ENCODE measurements at regions not wholly inside any gene's neighbourhood (a gene's known extent, or its start where the extent isn't known, plus 50 kb on each side); places are given as distances from the start of the nearest gene placed in this dataset.

DNA sequence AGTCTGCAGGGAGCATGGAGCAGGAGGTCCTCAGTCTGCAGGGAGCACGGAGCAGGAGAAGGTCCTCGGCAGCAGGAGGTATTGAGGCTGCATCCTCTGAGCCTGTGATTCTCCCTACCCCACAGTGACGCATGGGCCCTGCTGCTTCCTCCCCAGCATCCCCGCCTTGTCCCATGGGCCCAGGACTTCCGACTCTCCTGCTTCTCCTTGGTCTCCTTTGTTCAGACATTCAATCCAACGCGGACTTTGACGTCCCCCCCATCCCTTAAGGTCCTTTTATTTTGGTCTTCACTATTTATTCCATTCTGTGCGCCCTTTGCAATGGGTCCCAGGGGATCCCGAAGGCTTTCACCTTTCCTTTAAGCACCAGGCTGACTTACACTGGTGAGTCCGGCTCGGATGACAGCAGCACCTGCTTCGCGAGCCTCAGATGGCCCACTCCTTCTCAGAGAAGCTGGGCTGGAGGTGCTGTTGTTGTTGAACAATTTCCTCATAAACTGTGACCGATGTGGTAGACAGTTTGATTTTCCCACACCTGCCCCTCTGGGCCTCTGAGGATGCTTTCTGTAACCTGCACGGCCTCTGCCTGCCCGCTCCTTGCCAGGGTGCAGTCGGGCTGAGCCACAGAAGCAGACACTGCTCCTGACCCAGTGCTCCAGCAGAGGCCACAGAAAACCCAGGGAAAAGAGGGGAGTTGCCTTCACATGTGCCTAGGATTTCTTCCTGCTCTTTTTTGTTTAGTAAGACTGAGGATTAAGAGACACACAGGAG lies 407.2 kb upstream of the SHH start:
- ChIA-PET CTCF (no interaction called here), POLR2A (no interaction called here)
- Mint-ChIP-seq H3K36me3 (ENCODE audit: low read depth) (no peaks in the 10 kb centered on the region), H3K9me3 (no peaks in the 10 kb centered on the region), H3K27me3 (no peaks in the 10 kb centered on the region), H3K4me3 (no peak overlapping the region), H3K4me1 (ENCODE audit: low read depth) (no peaks in the 10 kb centered on the region), H3K27ac (no peak overlapping the region)
- H3K4me3 ChIP-seq (ENCODE audit: low read length): no peak overlapping the region
- H3K27ac ChIP-seq (ENCODE audit: low read depth in 1 of 2, low read length in 2 of 2): no peak overlapping the region
- no peaks in the 10 kb centered on the region for H3K36me3 ChIP-seq (ENCODE audit: insufficient read depth, low read length)
- TF ChIP-seq, protein P1, sequence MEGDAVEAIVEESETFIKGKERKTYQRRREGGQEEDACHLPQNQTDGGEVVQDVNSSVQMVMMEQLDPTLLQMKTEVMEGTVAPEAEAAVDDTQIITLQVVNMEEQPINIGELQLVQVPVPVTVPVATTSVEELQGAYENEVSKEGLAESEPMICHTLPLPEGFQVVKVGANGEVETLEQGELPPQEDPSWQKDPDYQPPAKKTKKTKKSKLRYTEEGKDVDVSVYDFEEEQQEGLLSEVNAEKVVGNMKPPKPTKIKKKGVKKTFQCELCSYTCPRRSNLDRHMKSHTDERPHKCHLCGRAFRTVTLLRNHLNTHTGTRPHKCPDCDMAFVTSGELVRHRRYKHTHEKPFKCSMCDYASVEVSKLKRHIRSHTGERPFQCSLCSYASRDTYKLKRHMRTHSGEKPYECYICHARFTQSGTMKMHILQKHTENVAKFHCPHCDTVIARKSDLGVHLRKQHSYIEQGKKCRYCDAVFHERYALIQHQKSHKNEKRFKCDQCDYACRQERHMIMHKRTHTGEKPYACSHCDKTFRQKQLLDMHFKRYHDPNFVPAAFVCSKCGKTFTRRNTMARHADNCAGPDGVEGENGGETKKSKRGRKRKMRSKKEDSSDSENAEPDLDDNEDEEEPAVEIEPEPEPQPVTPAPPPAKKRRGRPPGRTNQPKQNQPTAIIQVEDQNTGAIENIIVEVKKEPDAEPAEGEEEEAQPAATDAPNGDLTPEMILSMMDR (IDR thresholded peaks at IDR 0.05): no peak
- no peak for DNase-seq
- no peak for ATAC-seq (ENCODE audit: poor library complexity)
- H3K27me3 ChIP-seq (ENCODE audit: control insufficient read depth in 1 of 2, insufficient read depth in 2 of 2, low read length in 2 of 2): no peaks in the 10 kb centered on the region
- no peaks in the 10 kb centered on the region for H3K4me1 ChIP-seq (ENCODE audit: insufficient read depth, low read length)
- intact Hi-C loops (cut with DNase I, micrococcal nuclease): no loop called here
- peaks cover 0 to 21% of the 10 kb centered on the region in 2 experiments for H3K9me3 ChIP-seq (ENCODE audit: control insufficient read depth in 1 of 2, insufficient read depth in 1 of 2, low read length in 2 of 2)

DNA sequence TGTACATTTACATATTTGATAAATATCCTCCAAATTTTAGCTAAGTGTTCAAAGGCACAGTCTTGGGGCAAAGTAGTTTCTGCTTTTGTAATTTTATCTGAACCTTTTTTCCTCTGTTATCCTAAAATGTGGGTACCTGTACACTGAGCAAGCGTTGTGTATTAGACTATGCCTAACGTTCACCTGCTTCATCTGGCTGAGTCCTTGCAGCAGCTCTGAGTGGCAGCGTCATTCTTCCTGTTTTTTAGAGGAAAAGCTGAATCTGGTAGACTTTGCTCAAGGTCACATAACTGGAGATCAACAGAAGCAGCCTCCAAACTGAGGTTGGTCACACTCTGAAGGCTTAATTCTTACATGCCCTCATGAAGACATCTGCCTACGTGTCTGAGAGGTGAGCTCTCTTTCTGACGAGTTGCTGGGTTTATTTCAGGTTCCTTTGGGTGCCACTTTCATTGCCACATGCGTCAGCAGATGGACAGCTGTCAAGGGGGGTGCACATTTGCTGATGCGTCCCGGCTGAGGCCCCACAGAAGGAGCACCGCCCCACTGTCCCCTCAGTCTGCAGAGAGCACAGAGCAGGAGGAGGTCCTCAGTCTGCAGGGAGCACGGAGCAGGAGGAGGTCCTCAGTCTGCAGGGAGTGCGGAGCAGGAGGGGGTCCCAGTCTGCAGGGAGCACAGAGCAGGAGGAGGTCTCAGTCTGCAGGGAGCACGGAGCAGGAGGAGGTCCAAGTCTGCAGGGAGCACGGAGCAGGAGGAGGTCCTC lies 406.5 kb upstream of the SHH start:
- no peak overlapping the region for H3K4me3 ChIP-seq (ENCODE audit: low read length)
- intact Hi-C loops (cut with DNase I, micrococcal nuclease): no loop called here
- Mint-ChIP-seq H3K4me1 (ENCODE audit: low read depth) (no peaks in the 10 kb centered on the region), H3K36me3 (ENCODE audit: low read depth) (no peaks in the 10 kb centered on the region), H3K27ac (no peak overlapping the region), H3K4me3 (no peak overlapping the region), H3K27me3 (no peaks in the 10 kb centered on the region), H3K9me3 (no peaks in the 10 kb centered on the region)
- DNase-seq (no peak), ATAC-seq (ENCODE audit: poor library complexity) (no peak)
- no peaks in the 10 kb centered on the region for H3K27me3 ChIP-seq (ENCODE audit: control insufficient read depth in 1 of 2, insufficient read depth in 2 of 2, low read length in 2 of 2)
- ChIA-PET POLR2A (no interaction called here), CTCF (no interaction called here)
- no peaks in the 10 kb centered on the region for H3K4me1 ChIP-seq (ENCODE audit: insufficient read depth, low read length)
- peaks cover 0 to 19% of the 10 kb centered on the region in 2 experiments for H3K9me3 ChIP-seq (ENCODE audit: control insufficient read depth in 1 of 2, insufficient read depth in 1 of 2, low read length in 2 of 2)
- H3K27ac ChIP-seq (ENCODE audit: low read depth in 1 of 2, low read length in 2 of 2): no peak overlapping the region
- H3K36me3 ChIP-seq (ENCODE audit: insufficient read depth, low read length): no peaks in the 10 kb centered on the region
- TF ChIP-seq, protein P1 (IDR thresholded peaks at IDR 0.05): no peak

DNA sequence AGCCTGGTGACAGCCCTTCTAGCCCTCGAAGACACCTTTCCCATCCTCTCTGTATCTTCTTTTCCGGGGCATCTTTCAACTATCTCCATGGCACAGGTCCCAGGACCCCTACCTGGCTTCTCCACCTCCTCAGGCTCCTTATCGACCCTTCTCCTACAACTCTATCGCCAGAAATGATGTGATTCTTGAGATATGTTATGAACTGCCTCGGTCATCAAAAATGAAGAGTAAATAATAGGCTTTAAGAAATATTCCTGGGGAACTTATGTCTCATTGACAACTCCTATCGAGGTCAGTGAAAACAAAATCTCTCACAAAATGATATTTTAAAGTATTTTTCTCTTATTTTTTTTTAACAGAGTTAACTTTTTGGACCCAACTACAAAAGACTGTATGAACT lies 405.5 kb upstream of the SHH start:
- Histone ChIP-seq H3K27ac (ENCODE audit: low read depth in 1 of 2, low read length in 2 of 2) (no peak overlapping the region), H3K9me3 (ENCODE audit: control insufficient read depth in 1 of 2, insufficient read depth in 1 of 2, low read length in 2 of 2) (peaks cover 0 to 19% of the 10 kb centered on the region in 2 experiments), H3K27me3 (ENCODE audit: control insufficient read depth in 1 of 2, insufficient read depth in 2 of 2, low read length in 2 of 2) (no peaks in the 10 kb centered on the region), H3K36me3 (ENCODE audit: insufficient read depth, low read length) (no peaks in the 10 kb centered on the region), H3K4me1 (ENCODE audit: insufficient read depth, low read length) (no peaks in the 10 kb centered on the region), H3K4me3 (ENCODE audit: low read length) (no peak overlapping the region)
- Mint-ChIP-seq H3K9me3 (no peaks in the 10 kb centered on the region), H3K4me3 (no peak overlapping the region), H3K36me3 (ENCODE audit: low read depth) (no peaks in the 10 kb centered on the region), H3K27ac (no peak overlapping the region), H3K27me3 (no peaks in the 10 kb centered on the region), H3K4me1 (ENCODE audit: low read depth) (no peaks in the 10 kb centered on the region)
- intact Hi-C loops (cut with DNase I, micrococcal nuclease): no loop called here
- ChIA-PET CTCF (no interaction called here), POLR2A (no interaction called here)
- TF ChIP-seq, protein P1 (IDR thresholded peaks at IDR 0.05): no peak
- ATAC-seq (ENCODE audit: poor library complexity) (no peak), DNase-seq (no peak)

Data from CD4-positive, alpha-beta T cell (primary cell).